Transverse colon (tissue), 4 donors: ENCODE measurements at regions not wholly inside any gene's neighbourhood (a gene's known extent, or its start where the extent isn't known, plus 50 kb on each side); places are given as distances from the start of the nearest gene placed in this dataset.

Experiments used
- DNase-seq: peaks from one replicate; pipeline ENCODE4 v3.0.0-alpha.2; 2019
- H3K27ac ChIP-seq, 4 donors: fragments of 200-600 bp; sonication (generic); 2 replicates each; pipeline ENCODE4 v1.5.1; 2016 to 2018; ENCODE audit warnings: inconsistent platforms in 4 of 4
- H3K27me3 ChIP-seq: fragments of 200-600 bp; sonication (generic); 2 replicates; pipeline ENCODE4 v1.5.1; 2017; ENCODE audit warnings: inconsistent platforms
- H3K36me3 ChIP-seq, 4 donors: fragments of 200-600 bp; sonication (generic); 2 replicates each; pipeline ENCODE4 v1.5.1; 2017 to 2019; ENCODE audit warnings: inconsistent platforms in 4 of 4
- H3K4me1 ChIP-seq, 4 donors: fragments of 200-600 bp; sonication (generic); 2 replicates each; pipeline ENCODE4 v1.5.1; 2017 to 2020; ENCODE audit warnings: inconsistent platforms in 4 of 4
- H3K4me3 ChIP-seq, 4 donors: fragments of 200-600 bp; sonication (generic); 1 replicate in 1 of 4; 2 replicates in 3 of 4; pipeline versions ENCODE4 v1.5.1 to v1.6.1; 2017 to 2019; ENCODE audit warnings: inconsistent platforms in 4 of 4
- H3K9me3 ChIP-seq, 2 donors: fragments of 200-600 bp; sonication (generic); 2 replicates each; pipeline ENCODE4 v1.5.1; 2017 to 2019; ENCODE audit warnings: inconsistent platforms in 2 of 2
- CTCF ChIP-seq, 5 experiments: fragments of 200-600 bp in 3 of 5; fragments of 450-650 bp in 2 of 5; sonication (generic) in 3 of 5; IDR thresholded peaks; 1 replicate in 2 of 5; 2 replicates in 3 of 5; pipeline ENCODE4 v1.5.1; 2016 to 2017; ENCODE audit warnings: antibody characterized with exemption in 5 of 5, inconsistent platforms in 3 of 5, mild to moderate bottlenecking in 2 of 5, moderate library complexity in 1 of 5
- EP300 ChIP-seq: sonication (generic); formaldehyde crosslinking; IDR thresholded peaks from one replicate; pipeline ENCODE4 v1.6.1; 2017; ENCODE audit warnings: antibody characterized with exemption, low read depth
- POLR2A ChIP-seq: fragments of 450-650 bp; IDR thresholded peaks from one replicate; pipeline ENCODE4 v1.6.1; 2016; ENCODE audit warnings: antibody characterized with exemption, mild to moderate bottlenecking, moderate library complexity
- POLR2AphosphoS5 ChIP-seq, 3 donors: sonication (generic); formaldehyde crosslinking; IDR thresholded peaks; one replicate each; pipeline ENCODE4 v1.6.1; 2016; ENCODE audit warnings: antibody characterized with exemption in 3 of 3
- WGBS, 2 donors: methylation state at CpG; one replicate each; pipeline ENCODE4 v1.1.5; 2018; ENCODE audit warnings: low coverage in 1 of 2; 5-methylcytosine and 5-hydroxymethylcytosine counted together
- in situ Hi-C, 4 donors: fragments of 200-750 bp; cut with MboI; loops; one replicate each; pipeline versions ENCODE4 v1.15.0 to v1.15.1; 2017; ENCODE audit warnings: low sequenced_read_pairs in 3 of 4, low pct_ligation_motif_present in 1 of 4, low pct_unique_long_range_greater_than_20kb in 1 of 4
- intact Hi-C: fragments of 100-400 bp; cut with DNase I; formaldehyde crosslinking; loops from one replicate; pipeline ENCODE4 v1.15.1; 2023; ENCODE audit warnings: low total_unique reads

GRCh38 chr9:31605164-31605563 is 779.3 kb upstream of the ACO1 start:
- no peak for TF ChIP-seq EP300
- no peak for TF ChIP-seq CTCF (IDR thresholded peaks at IDR 0.05)
- TF ChIP-seq POLR2A: no peak
- no peak for TF ChIP-seq POLR2AphosphoS5 (IDR thresholded peaks at IDR 0.05)
- WGBS, 2 donors: 98 to 100% methylated on average over 2 of the region's 2 CpGs
- in situ Hi-C loops (no loop called here), intact Hi-C loops (no loop called here)
- Histone ChIP-seq H3K27me3 (no peaks in the 10 kb centered on the region), H3K36me3 (no peaks in the 10 kb centered on the region), H3K4me3 (no peak overlapping the region), H3K27ac (no peak overlapping the region), H3K9me3 (no peaks in the 10 kb centered on the region), H3K4me1 (no peaks in the 10 kb centered on the region)
- no peak for DNase-seq

- no peak for DNase-seq
- H3K4me1 ChIP-seq: no peaks in the 10 kb centered on the region
- intact Hi-C loops (no loop called here), in situ Hi-C loops (no loop called here)
- no peaks in the 10 kb centered on the region for H3K36me3 ChIP-seq
- 71 to 92% methylated on average over 1 of the region's 1 CpG for WGBS, 2 donors
- no peaks in the 10 kb centered on the region for H3K9me3 ChIP-seq
- H3K27ac ChIP-seq: no peak overlapping the region
- H3K4me3 ChIP-seq: no peak overlapping the region
- TF ChIP-seq EP300 (no peak), POLR2AphosphoS5 (IDR thresholded peaks at IDR 0.05) (no peak), POLR2A (no peak), CTCF (IDR thresholded peaks at IDR 0.05) (no peak)
- H3K27me3 ChIP-seq: no peaks in the 10 kb centered on the region
Observed at GRCh38 chr9:31606678-31607077, 777.8 kb upstream of the ACO1 start.

GRCh38 chr9:31608416-31608815 is 776.0 kb upstream of the ACO1 start:
- no peak overlapping the region for H3K27ac ChIP-seq
- intact Hi-C loops: no loop called here
- H3K4me1 ChIP-seq: no peaks in the 10 kb centered on the region
- H3K9me3 ChIP-seq: no peaks in the 10 kb centered on the region
- in situ Hi-C loops: no loop called here
- TF ChIP-seq CTCF (IDR thresholded peaks at IDR 0.05): no peak
- TF ChIP-seq EP300: no peak
- no peak for TF ChIP-seq POLR2A
- TF ChIP-seq POLR2AphosphoS5 (IDR thresholded peaks at IDR 0.05): no peak
- H3K36me3 ChIP-seq: no peaks in the 10 kb centered on the region
- H3K4me3 ChIP-seq: no peak overlapping the region
- DNase-seq: no peak
- no peaks in the 10 kb centered on the region for H3K27me3 ChIP-seq

GRCh38 chr9:31608881-31609280 is 775.6 kb upstream of the ACO1 start:
- Histone ChIP-seq H3K4me1 (no peaks in the 10 kb centered on the region), H3K9me3 (no peaks in the 10 kb centered on the region), H3K36me3 (no peaks in the 10 kb centered on the region), H3K27me3 (no peaks in the 10 kb centered on the region), H3K27ac (no peak overlapping the region), H3K4me3 (no peak overlapping the region)
- DNase-seq: no peak
- in situ Hi-C loops (no loop called here), intact Hi-C loops (no loop called here)
- TF ChIP-seq EP300 (no peak), POLR2AphosphoS5 (IDR thresholded peaks at IDR 0.05) (no peak), CTCF (IDR thresholded peaks at IDR 0.05) (no peak), POLR2A (no peak)
- WGBS, 2 donors: 32 to 37% methylated on average over 1 of the region's 1 CpG
